ENCODE measurements at regions not wholly inside any gene's neighbourhood (a gene's known extent, or its start where the extent isn't known, plus 50 kb on each side); places are given as distances from the start of the nearest gene placed in this dataset.

- TF ChIP-seq CTCF (IDR thresholded peaks at IDR 0.05): no peak
- no peak for TF ChIP-seq POLR2A (IDR thresholded peaks at IDR 0.05)
These were observed 386.6 kb downstream of the BUD13 start for GRCh38 chr11:116386118-116386699.

All from esophagus squamous epithelium (tissue), 4 donors.